GM21447 (cell line): ENCODE measurements at regions not wholly inside any gene's neighbourhood (a gene's known extent, or its start where the extent isn't known, plus 50 kb on each side); places are given as distances from the start of the nearest gene placed in this dataset.
"Not testable (repeated sequence)": the region's sequence is repeated elsewhere in the genome, so short reads cannot be mapped to it uniquely, and the experiment has no call there.

Source experiments
- ATAC-seq: cut with Tn5 transposase; IDR thresholded peaks from one replicate; pipeline ENCODE4 v1.9.1; 2021; ENCODE audit not compliant: unreplicated experiment

DNA sequence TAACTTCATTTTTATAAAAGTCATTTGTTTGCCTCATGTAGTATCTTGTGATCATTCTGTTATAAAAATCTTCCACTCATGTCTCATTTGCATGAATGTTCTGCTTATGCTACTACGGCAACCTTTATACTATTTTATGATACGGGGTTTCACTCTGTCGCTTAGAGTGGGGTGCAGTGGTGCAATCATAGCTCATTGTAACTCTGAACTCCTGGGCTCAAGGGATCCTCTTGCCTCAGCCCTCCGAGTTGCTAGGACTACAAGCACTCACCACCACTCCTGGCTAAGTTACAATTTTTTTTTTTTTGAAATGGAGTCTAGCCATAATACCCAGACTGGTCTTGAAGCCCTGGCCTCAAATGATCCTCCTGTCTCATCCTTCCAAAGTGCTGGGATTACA, 154.4 kb upstream of the PREP start:
- no peak for ATAC-seq

DNA sequence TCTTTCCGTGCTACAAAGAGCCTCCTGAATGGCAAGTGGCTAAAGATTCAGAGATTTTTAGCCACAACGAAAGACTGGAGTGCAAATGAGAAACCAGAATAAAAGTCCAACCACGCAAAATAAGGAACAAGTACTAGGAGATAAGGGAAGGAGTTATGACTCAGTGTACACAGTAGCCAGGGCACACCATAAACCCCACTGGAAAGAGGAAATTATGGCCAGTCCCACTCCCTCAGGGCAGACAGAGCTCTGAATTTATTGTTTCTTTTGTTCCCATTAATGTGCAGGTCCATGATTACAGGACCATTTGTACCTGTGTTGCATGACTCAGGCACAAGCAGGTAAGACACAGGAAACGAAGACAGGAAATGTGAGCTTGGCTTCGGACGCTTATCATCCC, 150.3 kb upstream of the PREP start:
- no peak for ATAC-seq

DNA sequence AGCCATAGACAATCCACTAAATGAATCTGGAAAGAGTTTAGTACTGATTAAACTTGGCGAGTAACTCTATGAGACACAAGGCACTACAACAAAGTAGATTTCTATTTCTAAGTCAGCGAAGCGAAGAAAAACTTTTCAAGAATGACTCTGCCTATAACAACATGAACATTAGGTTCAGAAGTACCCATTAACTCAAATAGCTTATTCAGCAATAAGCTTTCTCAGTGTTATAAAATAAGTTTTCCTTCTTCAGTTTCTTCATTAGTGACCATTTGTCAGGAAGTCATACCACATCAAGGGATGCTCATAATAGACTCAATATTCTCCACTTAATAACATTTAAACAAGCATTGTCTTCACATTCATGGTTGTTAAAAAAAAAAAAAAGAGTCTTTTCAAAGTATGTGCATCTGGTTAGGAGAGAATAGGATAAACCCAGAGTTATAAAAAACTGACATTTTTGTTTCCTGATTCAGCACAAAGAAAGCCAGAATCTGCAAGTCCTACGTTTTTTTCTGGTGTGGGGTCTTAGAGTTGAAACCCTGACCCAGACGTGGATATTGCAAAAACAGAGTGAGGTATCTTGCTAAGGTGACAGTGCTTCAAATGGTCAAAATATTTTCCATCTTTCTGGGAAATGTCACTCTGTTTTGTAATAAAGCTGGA, 148.2 kb upstream of the PREP start:
- no peak for ATAC-seq

DNA sequence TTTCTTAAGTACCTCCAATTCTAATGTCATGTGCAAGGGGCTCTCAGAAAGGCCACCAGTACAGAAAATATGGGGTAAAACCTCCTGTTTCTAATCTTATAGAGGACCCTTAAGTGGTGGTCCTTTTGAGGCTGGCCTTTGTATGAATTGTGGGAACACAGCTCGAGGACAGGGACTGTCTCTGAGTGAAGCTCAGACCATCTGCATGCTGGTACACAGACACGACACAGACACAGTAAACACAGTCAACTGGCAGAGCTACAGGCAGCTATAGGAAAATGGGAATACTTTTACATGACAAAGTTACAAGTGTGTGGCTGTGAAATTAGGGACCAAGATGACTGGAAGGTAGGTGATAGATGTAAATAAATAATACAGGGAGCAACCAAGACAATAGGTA, 143.9 kb upstream of the PREP start:
- no peak for ATAC-seq

DNA sequence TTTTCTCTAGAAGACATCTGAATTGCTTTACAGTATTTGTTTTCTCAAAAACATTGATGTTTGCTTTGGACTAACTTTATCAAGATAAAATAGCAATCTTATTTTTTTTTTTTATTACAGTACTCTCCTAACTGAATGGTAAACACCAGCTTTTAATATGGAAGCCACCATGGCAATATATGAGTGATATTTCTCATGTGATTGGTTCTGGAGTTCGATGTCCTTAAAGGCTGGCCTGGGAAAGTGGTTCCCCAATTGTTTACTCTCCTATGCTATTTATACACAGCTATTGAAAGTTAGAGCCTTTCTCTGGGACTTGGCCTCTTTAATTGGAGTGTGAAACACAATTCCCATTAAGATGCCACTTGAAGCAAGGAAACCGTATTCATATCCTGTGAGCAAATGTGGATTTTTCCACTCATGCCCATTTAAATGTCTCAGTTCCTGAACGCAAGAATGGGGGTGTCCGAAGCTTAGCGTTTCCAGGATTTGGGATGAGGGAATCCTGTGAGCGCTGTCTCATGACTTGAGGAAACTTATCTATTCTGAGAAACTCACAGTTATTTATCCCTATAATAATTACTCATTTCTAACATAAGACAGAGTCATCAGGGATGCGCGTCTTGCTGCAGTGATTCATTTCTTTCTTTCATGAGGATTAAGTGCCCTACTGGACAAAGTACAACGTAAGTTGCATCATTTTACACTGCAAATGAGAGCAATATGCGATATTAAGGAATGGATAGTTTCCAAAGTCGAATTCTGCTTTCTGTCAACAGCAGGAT, 143.3 kb upstream of the PREP start:
- ATAC-seq, result no peak

DNA sequence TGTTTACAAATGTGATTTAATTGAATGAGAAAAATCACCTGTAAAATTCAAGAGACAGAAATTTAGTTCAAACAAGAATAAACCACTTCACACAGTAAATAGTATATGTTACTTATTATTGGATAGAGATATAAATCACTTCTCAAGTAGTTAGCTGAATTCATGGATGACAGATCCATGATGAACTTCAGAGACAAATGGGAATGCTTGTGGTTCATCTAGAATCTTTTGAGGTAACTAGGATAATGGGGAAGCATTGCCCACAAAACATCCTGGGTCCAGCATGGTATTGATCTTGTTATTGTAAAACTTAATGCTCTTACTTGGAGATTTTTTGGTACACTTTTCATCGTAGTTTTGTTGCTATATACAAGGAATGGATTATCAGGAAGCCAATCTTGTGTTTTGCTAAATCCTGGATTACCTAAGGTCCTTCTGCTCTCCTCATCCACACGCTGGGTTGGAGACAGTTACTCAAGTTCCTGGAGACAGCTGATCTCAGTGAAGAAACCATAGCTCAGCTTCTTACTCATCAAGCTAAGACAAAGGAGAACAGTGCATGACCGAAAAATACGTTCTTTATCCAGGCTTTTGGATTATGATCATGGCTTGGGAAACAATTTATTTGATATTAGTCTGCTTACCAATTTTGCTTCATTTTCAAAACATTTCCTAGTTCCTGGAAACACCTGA, 142.5 kb upstream of the PREP start:
- no peak for ATAC-seq

DNA sequence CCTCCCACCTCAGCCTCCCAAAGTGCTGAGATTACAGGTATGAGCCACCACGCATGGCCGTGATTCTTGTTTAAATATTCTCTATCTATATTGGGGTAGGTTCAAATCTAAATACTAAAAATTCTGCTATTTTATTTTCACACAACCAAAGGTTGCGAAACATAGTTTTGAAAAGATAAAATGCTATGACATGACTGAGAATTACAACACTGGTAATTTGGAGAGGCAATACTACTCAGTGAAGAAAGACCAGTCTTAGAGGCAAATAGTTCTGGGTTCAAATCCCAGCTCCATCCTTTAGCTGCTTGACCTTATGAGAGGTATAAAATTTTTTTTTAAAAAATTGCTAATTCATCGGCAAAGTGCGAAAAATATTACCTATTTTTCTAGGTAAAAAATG, 137.0 kb upstream of the PREP start:
- ATAC-seq, result no peak

DNA sequence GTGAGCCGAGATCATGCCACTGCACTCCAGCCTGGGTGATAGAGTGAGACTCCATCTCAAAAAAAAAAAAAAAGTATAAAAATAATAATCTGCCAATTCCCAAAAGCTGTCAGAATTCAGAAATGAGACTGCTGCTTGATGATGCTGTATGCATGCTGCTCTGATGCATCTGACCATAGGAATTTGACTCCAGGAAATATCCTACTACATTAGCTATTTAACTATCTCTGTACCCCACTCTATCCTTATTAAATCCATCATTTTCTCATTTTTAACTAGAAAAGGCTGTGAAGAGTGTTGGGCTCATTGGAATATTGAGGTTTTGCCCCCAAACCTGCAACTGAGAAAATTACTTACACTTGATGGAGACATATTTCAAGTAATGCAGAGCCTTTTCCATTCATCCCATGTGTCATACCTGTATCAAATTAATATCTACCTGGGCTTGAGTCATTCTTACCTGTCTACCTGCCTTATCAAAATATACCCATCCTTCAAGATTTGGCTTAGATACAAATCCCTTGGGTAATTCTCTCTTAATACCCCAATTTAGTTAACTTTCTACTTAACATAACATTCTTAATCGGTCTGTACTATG, 135.2 kb upstream of the PREP start:
- ATAC-seq, result no peak

DNA sequence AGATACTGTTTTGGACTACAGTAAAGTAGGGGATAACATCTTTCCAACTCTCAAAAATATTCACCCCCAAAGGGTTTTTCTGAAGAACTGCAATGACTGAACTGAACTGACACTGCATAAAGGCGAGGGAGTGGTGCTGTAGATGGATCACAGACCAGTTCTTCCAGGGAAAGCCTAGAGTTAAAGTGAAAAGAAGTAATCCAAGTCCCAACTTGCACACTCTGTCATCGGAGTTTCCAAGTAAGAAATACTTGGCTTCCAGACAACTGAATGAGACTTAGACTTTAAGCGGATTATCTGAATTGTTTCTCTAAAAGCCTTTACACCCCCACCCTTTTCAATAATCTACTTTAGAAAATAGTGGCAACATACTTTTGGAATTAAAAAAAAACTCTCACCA, 134.1 kb upstream of the PREP start:
- ATAC-seq, result no peak

DNA sequence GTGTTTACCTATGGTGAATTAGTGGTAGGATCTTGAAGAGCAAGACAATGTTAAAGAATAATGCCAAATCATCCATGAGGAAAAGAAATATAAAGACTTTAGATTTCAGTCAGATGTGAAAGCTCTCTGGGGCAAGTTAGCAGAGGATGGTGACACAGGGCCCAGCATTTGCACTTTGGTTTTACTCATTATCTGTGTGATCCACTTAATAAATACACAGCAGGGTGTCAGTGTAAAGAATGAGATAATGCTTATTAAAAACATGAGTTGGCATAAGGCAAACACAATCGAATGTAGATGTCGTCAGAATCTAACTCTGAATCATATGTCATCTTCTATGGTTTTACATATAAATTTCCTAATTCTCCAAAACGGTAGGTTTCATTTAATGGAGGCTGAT, 130.4 kb upstream of the PREP start:
- no peak for ATAC-seq

DNA sequence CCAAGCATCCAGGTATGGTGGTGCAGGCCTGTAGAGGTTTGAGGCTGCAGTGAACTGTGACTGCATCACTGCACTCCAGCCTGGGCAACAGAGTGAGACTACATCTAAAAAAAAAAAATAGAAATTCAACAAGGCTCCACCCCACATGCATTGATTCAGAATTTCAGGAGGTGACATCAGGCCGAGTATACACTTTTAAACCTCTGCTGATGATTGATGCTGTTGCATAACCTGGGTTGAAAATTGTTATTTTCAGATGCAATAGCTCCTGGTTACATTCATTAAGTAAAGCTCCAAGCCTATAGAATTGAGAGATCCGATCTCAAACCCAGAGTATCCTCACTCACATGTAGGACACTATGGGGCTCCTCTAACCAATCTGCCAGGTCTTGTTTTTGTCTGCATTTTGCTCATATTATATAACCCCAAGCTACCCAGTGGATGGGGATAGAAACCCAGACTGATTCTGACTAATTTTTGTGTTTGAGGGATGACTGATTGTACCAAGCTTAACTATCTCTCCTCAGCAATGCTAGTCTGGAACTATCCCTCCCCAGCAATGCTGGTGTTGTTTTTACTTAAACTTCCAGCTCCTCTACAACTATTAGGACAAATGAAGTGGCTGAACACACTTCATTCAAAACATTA, 123.5 kb upstream of the PREP start:
- no peak for ATAC-seq

DNA sequence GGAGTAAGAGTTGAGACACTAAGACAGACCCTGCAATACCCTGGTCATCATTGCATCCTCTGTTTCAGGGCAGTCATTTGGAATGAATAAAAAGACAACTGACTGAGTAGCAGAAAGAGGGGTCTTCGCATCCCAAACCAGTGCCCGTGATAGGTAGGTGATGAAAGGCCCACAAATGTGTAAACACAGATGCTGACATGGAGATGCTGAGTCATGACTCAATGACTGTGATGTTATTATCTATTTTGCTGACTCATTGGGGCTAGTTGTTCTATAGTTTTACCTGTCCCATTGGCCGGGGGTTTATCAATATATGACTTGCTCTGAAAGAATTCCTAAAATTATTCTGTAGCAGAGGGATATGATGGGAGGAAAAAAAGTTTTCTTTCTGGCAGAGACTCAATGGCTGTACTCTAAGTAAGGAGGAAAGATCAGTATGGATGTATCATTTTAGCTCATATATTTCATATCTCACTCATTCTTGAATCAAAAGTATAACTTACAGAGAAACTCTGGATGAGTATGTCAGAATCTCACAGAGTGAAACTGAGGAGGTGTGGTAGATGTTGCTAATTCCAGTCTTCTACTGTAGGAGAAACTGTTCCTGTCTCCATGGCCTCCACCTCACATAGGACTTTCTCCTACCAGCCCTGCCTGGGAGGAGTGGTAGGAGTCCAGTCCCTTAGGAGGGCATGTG, 119.9 kb upstream of the PREP start:
- ATAC-seq, result no peak

DNA sequence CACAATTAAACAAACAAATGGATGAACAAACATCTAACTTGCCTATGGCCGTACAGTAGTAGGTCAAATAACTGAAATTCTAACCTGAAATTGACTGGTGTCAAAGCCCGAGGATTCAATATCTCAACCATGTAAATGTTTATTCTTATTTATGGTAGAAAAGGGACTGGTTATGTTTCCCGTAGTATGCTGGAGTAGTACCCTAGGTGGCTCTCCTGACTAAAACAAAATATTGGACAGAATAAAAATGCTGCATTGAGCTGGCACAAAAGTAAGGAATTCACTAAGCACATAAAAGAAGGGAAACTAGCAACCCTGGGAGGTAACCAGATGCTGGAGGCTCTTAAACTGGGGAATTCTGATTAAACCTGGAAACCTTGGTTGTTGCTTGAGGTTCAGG, 117.1 kb upstream of the PREP start:
- no peak for ATAC-seq

DNA sequence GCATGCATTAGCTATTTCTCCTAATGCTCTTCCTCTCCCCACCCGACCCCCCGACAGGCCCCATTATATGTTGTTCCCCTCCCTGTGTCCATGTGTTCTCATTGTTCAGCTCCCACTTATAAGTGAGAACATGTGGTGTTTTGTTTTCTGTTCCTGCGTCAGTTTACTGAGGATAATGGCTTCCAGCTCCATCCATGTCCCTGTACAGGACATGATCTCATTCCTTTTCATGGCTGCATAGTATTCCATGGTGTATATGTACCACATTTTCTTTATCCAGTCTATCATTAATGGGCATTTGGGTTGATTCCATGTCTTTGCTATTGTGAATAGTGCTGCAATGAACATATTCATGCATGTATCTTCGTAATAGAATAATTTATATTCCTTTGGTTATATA, 116.1 kb upstream of the PREP start:
- ATAC-seq, result not testable (repeated sequence)

DNA sequence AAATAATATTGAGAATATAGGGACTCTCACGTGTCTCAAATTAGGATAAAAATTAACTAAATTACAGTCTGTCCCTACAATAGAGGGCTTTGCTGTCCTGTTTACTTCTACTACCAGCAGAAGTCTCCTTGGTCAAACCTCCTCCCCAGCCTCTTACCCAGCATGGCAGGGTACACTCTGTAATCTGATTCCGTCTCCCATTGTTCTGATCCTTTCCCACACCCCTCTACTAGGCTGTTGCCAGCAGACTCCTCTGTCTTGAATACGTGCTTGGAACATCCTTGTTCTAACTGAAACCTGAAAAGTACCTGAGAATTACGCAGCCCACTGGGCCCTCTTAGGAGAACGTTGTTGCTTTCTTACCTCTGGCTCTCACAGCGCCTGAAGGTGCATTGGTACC, 112.2 kb upstream of the PREP start:
- ATAC-seq, result no peak

DNA sequence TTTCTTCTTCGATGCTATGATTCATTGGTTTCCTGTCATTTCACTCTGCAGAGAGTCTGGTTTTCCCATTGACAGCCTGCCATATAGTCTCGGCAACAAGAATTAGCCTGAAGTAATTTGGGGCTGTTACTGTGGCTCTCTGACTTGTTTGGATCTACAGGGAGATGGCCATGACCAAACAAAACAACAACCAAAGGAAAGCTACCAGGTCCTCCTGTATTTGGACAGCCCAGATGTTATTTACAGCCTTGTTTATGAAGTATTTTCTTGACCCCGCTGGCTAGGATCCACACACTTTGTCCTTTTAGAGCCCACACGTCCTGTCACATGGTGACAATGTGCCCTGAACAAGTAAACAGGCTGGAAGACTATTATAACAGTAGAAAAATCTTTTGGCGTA, 111.4 kb upstream of the PREP start:
- no peak for ATAC-seq

DNA sequence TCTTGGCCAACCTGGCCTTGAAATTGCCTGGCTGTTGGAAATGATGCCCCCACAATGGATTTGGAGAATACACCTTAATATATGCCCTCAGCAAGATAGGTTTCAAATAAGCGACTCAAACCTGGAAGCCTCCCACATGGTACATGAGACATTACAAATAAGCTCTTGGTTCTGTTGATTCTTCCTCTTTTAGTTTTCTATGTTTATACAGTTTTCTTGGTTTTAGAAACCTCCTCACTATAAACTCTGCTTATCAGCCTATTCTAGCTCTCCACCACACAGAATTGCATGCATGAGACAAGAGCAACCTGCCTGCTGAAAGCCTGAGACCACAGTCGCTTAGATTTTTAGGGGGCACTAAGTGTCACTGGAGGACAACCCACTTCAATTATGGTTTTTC, 108.8 kb upstream of the PREP start:
- no peak for ATAC-seq

DNA sequence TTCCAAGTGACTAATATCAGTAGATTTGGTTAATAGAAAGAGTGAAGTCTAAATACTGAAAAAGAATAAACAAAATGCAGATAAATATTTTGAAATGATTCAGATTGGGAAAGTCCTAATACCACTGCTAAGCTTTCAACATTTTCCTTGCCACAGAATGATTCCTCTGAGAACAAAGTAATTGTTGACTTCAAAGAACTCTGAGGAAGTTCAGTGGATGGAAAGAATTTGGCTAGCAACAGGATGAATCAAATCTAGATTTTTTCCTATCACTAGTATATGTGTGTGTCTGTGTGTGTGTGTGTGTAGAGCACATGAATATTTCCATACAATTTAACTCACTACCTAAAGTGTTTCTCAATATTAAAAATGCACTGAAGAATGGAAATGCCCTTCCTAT, 107.9 kb upstream of the PREP start:
- ATAC-seq, result no peak

DNA sequence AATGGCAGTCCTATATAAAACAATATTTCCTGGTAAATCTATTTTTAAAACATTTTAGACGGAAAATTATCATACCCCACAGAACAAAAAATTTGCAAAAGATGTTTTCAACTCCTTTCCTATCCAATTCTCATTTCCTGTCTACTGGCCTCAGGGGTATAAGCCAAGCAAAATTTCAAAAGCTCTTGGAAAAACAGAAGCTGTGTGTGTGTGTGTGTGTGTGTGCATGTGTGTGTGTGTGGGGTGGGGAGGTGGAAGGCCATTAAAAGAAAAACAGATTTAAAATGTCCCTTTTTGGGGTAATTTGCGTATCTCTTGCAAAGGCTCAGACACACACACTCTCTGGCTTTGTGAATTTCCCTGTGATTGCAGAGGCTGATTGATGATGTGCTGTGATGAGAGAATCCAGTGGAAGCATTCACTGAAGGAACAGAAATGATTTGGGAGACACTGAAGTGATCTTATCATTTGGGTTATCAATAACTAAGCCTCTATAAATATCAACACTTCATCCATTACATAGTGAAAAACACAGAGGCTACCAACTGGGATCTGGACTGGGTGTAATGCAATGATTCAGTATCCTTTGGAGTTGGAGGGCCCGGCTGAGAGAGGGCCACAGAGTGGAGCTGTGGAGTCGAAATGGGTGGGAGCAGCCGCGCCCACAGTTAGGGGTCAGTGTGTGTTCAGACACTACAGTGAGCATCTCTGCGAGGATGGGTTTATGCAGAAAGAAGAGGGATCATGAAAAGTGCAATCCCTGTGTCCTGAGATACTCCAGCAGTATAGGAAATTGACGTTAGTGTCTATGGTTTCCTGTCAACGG, 106.8 kb upstream of the PREP start:
- no peak for ATAC-seq

DNA sequence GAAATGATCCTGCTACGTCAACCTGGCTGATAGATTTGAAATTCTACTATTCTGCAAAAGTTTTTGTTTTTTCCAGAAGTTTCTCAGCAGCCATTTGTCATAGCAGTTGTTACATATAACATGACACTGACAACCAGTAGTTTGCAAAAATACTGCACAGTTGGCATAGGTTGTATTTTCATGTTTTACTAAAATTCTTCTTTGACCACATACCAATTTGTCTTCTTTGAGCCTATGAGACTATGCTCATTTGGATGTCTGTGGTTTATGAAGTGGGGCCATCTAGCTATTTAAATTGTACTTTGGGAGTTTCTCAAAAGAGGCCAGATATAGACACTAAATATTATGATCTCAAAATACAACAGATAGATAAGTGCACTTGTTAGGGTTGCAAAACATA, 104.9 kb upstream of the PREP start:
- no peak for ATAC-seq
